ENCODE measurements at regions not wholly inside any gene's neighbourhood (a gene's known extent, or its start where the extent isn't known, plus 50 kb on each side); places are given as distances from the start of the nearest gene placed in this dataset.

DNA sequence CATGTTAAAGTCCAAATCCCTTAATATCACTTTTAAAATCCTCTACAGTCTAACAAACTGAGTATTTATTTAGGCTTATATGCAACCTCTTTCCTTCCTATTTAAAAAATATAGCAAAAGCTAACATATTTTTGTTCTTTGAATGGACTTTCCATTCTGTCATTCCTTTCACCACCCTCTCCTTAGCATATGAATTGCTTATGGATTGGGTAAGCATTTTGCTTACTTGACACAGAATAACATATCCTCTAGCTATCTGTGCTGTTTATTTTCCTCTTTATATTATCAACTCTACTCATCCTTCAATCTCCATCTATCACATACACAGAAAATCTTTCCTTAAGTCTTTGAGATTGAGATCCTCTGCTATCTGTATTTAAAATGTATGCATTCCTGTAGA, 206.1 kb upstream of the NEIL3 start:
- Histone ChIP-seq H3K27me3 (no peaks in the 10 kb centered on the region), H3K4me1 (ENCODE audit: low read depth) (no peaks in the 10 kb centered on the region), H3K9me3 (ENCODE audit: low read depth) (no peaks in the 10 kb centered on the region), H3K36me3 (no peaks in the 10 kb centered on the region), H3K4me3 (no peak overlapping the region), H3K27ac (no peak overlapping the region)
- no peak for DNase-seq (ENCODE audit: low read depth in 1 of 2, low spot score in 1 of 2)
- TF ChIP-seq, protein P1, sequence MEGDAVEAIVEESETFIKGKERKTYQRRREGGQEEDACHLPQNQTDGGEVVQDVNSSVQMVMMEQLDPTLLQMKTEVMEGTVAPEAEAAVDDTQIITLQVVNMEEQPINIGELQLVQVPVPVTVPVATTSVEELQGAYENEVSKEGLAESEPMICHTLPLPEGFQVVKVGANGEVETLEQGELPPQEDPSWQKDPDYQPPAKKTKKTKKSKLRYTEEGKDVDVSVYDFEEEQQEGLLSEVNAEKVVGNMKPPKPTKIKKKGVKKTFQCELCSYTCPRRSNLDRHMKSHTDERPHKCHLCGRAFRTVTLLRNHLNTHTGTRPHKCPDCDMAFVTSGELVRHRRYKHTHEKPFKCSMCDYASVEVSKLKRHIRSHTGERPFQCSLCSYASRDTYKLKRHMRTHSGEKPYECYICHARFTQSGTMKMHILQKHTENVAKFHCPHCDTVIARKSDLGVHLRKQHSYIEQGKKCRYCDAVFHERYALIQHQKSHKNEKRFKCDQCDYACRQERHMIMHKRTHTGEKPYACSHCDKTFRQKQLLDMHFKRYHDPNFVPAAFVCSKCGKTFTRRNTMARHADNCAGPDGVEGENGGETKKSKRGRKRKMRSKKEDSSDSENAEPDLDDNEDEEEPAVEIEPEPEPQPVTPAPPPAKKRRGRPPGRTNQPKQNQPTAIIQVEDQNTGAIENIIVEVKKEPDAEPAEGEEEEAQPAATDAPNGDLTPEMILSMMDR (IDR thresholded peaks at IDR 0.05; ENCODE audit: low read depth, low read length): no peak

DNA sequence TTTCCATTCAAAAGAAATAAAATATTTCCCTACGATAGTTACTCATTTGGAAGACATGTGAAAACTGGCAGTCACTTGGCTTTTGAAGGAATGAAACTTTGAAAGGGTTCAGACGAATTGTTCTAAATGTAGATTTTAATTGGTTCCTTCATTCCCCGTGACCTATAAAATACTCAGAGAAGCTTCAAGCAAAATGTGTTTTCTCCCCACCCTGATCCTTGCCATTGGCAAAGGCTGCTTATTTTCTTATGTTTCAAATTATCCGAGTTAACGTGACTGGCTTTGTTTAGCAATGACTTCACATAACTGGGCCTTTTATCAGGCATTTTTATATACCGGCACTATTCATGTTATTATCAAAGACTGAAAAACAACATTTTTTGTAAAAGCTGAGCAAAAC, 204.1 kb upstream of the NEIL3 start:
- Histone ChIP-seq H3K27ac (no peak overlapping the region), H3K9me3 (ENCODE audit: low read depth) (no peaks in the 10 kb centered on the region), H3K27me3 (no peaks in the 10 kb centered on the region), H3K4me3 (no peak overlapping the region), H3K4me1 (ENCODE audit: low read depth) (no peaks in the 10 kb centered on the region), H3K36me3 (no peaks in the 10 kb centered on the region)
- DNase-seq (ENCODE audit: low read depth in 1 of 2, low spot score in 1 of 2): no peak
- TF ChIP-seq, protein P1 (IDR thresholded peaks at IDR 0.05; ENCODE audit: low read depth, low read length): no peak

DNA sequence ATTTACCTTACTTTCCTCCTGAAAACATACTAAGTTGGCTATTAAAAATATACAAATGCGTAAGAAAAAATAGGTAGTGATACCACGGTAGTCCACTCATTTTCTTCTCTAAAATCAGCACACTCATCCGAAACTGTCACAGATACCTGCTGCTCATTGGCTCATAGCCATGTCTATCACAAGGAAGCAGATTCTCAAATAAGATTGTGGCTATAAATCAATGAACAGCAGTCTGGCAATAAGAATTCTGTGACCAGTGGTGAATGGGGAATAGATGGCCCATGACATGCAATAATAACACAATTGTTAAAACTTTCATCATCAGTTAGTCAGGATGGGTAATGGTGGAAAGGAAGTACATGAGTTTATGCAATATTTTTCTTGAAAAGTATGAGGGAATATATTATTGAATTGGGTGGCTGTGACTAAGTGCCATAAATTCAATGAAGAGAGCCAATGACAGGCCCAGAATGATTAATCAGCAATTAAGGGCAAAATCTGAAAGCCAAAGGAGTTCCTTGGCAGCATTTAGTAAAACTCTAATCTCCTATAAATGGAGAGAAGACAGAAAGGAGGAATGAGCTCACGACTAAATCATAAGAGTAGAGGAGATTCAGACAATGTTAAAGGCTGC, 202.3 kb upstream of the NEIL3 start:
- no peaks in the 10 kb centered on the region for H3K9me3 ChIP-seq (ENCODE audit: low read depth)
- H3K4me3 ChIP-seq: no peak overlapping the region
- DNase-seq (ENCODE audit: low read depth in 1 of 2, low spot score in 1 of 2): no peak
- H3K4me1 ChIP-seq (ENCODE audit: low read depth): no peaks in the 10 kb centered on the region
- no peaks in the 10 kb centered on the region for H3K27me3 ChIP-seq
- no peak overlapping the region for H3K27ac ChIP-seq
- no peaks in the 10 kb centered on the region for H3K36me3 ChIP-seq
- TF ChIP-seq, protein P1 (IDR thresholded peaks at IDR 0.05; ENCODE audit: low read depth, low read length): no peak

DNA sequence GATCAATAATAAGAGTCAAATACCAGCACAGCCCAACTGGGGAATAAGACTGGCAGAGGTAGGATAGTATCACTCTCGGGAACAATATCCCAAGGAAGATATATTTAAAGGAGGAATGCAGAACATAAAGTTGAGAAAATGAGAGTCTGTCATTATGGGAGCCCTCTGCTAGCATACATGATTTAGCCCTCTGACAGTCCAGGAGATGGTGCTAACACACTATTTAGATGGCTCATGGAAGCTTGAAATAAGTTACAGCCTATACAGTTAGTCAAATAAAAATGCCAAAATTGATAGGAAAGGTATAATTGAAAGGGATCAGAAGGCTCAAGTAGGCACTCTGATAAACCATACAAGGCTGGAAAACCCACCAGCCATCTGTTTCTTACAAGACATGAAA, 201.0 kb upstream of the NEIL3 start:
- peak in 1 of 2 donors; percentile 63 for DNase-seq (ENCODE audit: low read depth in 1 of 2, low spot score in 1 of 2)

DNA sequence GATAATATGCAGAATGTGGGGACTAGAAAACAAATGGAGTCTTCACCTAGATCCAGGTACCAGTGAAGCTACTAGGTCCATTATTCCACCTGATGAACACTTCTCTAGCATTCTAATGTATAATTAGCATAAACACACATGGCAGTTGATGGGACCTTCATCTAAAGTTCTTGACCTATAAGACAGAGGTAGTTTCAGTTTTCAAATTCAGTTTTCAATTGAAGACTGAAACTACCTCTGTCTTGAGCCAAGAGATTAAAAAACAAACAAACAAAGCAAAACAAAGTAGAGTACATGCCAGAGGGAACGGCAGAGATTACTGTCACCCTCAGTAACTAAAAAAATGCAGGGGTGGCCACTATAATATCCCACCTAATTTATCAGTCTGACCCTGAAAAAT, 199.9 kb upstream of the NEIL3 start:
- Histone ChIP-seq H3K36me3 (no peaks in the 10 kb centered on the region), H3K9me3 (ENCODE audit: low read depth) (no peaks in the 10 kb centered on the region), H3K4me3 (no peak overlapping the region), H3K27me3 (no peaks in the 10 kb centered on the region), H3K4me1 (ENCODE audit: low read depth) (no peaks in the 10 kb centered on the region), H3K27ac (no peak overlapping the region)
- no peak for DNase-seq (ENCODE audit: low read depth in 1 of 2, low spot score in 1 of 2)
- TF ChIP-seq, protein P1 (IDR thresholded peaks at IDR 0.05; ENCODE audit: low read depth, low read length): no peak

More for the DNA sequence above, 201.0 kb upstream of the NEIL3 start:
- no peaks in the 10 kb centered on the region for H3K27me3 ChIP-seq
- H3K4me1 ChIP-seq (ENCODE audit: low read depth): no peaks in the 10 kb centered on the region
- TF ChIP-seq, protein P1 (IDR thresholded peaks at IDR 0.05; ENCODE audit: low read depth, low read length): peak; percentile 49
- no peaks in the 10 kb centered on the region for H3K9me3 ChIP-seq (ENCODE audit: low read depth)
- H3K27ac ChIP-seq: no peak overlapping the region
- H3K36me3 ChIP-seq: no peaks in the 10 kb centered on the region
- H3K4me3 ChIP-seq: no peak overlapping the region
